Thoracic aorta (tissue), 2 donors: ENCODE measurements at regions not wholly inside any gene's neighbourhood (a gene's known extent, or its start where the extent isn't known, plus 50 kb on each side); places are given as distances from the start of the nearest gene placed in this dataset.

Experiments used
- ATAC-seq: fragments of 150-250 bp; one replicate; pipeline ENCODE4 v1.8.0; 2017; ENCODE audit warnings: low read depth; ENCODE audit not compliant: insufficient number of reproducible peaks, low FRiP score
- DNase-seq: peaks from one replicate; pipeline ENCODE4 v3.0.0-alpha.2; 2020; ENCODE audit warnings: low spot score
- H3K27ac ChIP-seq, 2 donors: fragments of 200-600 bp; sonication (generic); 1 replicate in 1 of 2; 2 replicates in 1 of 2; pipeline ENCODE4 v1.5.1; 2016; ENCODE audit warnings: mild to moderate bottlenecking in 2 of 2, moderate library complexity in 2 of 2
- H3K27me3 ChIP-seq: fragments of 200-600 bp; sonication (generic); replicated peaks from 2 replicates; pipeline ENCODE4 v1.6.0; 2016; ENCODE audit warnings: mild to moderate bottlenecking; ENCODE audit not compliant: insufficient read depth
- H3K36me3 ChIP-seq: fragments of 200-600 bp; sonication (generic); one replicate; pipeline ENCODE4 v1.5.1; 2016
- H3K4me1 ChIP-seq, 2 donors: fragments of 200-600 bp; sonication (generic); 1 replicate in 1 of 2; 2 replicates in 1 of 2; pipeline versions ENCODE4 v1.5.1 to v1.6.0; 2016; ENCODE audit warnings: low read depth in 2 of 2, mild to moderate bottlenecking in 1 of 2; ENCODE audit not compliant: control insufficient read depth in 1 of 2
- H3K4me3 ChIP-seq: fragments of 200-600 bp; sonication (generic); 2 replicates; pipeline ENCODE4 v1.5.1; 2016; ENCODE audit warnings: mild to moderate bottlenecking
- H3K9me3 ChIP-seq: fragments of 200-600 bp; sonication (generic); 2 replicates; pipeline ENCODE4 v1.5.1; 2016
- CTCF ChIP-seq: fragments of 200-600 bp; sonication (generic); IDR thresholded peaks from one replicate; pipeline ENCODE4 v1.5.1; 2019; ENCODE audit warnings: antibody characterized with exemption

GRCh38 chr6:78551361-78551760 is 316.0 kb upstream of the IRAK1BP1 start:
- no peaks in the 10 kb centered on the region for H3K27me3 ChIP-seq
- H3K27ac ChIP-seq = no peak overlapping the region
- DNase-seq (no peak), ATAC-seq (no peak)
- no peak overlapping the region for H3K4me3 ChIP-seq
- no peaks in the 10 kb centered on the region for H3K36me3 ChIP-seq
- peaks cover 2% of the 10 kb centered on the region for H3K9me3 ChIP-seq
- no peak for TF ChIP-seq CTCF
- no peaks in the 10 kb centered on the region for H3K4me1 ChIP-seq

- H3K27me3 ChIP-seq = no peaks in the 10 kb centered on the region
- H3K4me3 ChIP-seq = no peak overlapping the region
- H3K27ac ChIP-seq = no peak overlapping the region
- TF ChIP-seq CTCF = no peak
- H3K4me1 ChIP-seq = no peaks in the 10 kb centered on the region
- no peaks in the 10 kb centered on the region for H3K36me3 ChIP-seq
- ATAC-seq (no peak), DNase-seq (no peak)
- peaks cover 3% of the 10 kb centered on the region for H3K9me3 ChIP-seq
Measured at GRCh38 chr6:78552435-78552834, 314.9 kb upstream of the IRAK1BP1 start.

- TF ChIP-seq CTCF = no peak
- no peak for ATAC-seq
Measured at GRCh38 chr6:78554341-78554740, 313.0 kb upstream of the IRAK1BP1 start.

GRCh38 chr6:78559056-78559455 is 308.3 kb upstream of the IRAK1BP1 start:
- ATAC-seq = no peak

More at GRCh38 chr6:78554341-78554740, 313.0 kb upstream of the IRAK1BP1 start:
- no peaks in the 10 kb centered on the region for H3K4me1 ChIP-seq
- H3K27ac ChIP-seq = no peak overlapping the region
- no peak overlapping the region for H3K4me3 ChIP-seq
- DNase-seq = no peak
- no peaks in the 10 kb centered on the region for H3K36me3 ChIP-seq
- H3K27me3 ChIP-seq = no peaks in the 10 kb centered on the region
- H3K9me3 ChIP-seq = peaks cover 3% of the 10 kb centered on the region

GRCh38 chr6:78561015-78561414 is 306.3 kb upstream of the IRAK1BP1 start:
- Histone ChIP-seq H3K27ac (no peak overlapping the region), H3K27me3 (no peaks in the 10 kb centered on the region), H3K4me1 (no peaks in the 10 kb centered on the region), H3K36me3 (no peaks in the 10 kb centered on the region), H3K9me3 (peaks cover 3% of the 10 kb centered on the region), H3K4me3 (no peak overlapping the region)
- no peak for TF ChIP-seq CTCF
- DNase-seq = no peak
- no peak for ATAC-seq

More at GRCh38 chr6:78559056-78559455, 308.3 kb upstream of the IRAK1BP1 start:
- Histone ChIP-seq H3K4me1 (no peaks in the 10 kb centered on the region), H3K27ac (no peak overlapping the region), H3K27me3 (no peaks in the 10 kb centered on the region), H3K4me3 (no peak overlapping the region), H3K9me3 (peaks cover 3% of the 10 kb centered on the region), H3K36me3 (no peaks in the 10 kb centered on the region)
- TF ChIP-seq CTCF = no peak
- no peak for DNase-seq
